ENCODE measurements at regions not wholly inside any gene's neighbourhood (a gene's known extent, or its start where the extent isn't known, plus 50 kb on each side); places are given as distances from the start of the nearest gene placed in this dataset.

- Mint-ChIP-seq H3K4me1 (ENCODE audit: unreplicated experiment) (no peaks in the 10 kb centered on the region), H3K9me3 (ENCODE audit: unreplicated experiment) (no peaks in the 10 kb centered on the region), H3K36me3 (ENCODE audit: unreplicated experiment) (no peaks in the 10 kb centered on the region), H3K4me3 (ENCODE audit: unreplicated experiment) (no peak overlapping the region), H3K27me3 (ENCODE audit: unreplicated experiment) (no peaks in the 10 kb centered on the region), H3K27ac (ENCODE audit: unreplicated experiment) (no peak overlapping the region)
- DNase-seq (ENCODE audit: extremely low spot score, unreplicated experiment) = no peak
- no peak for TF ChIP-seq CTCF (IDR thresholded peaks at IDR 0.05)
Observed at GRCh38 chr6:1238040-1238439, 73.9 kb upstream of the FOXQ1 start.

GRCh38 chr6:1237636-1238035 lies 74.3 kb upstream of the FOXQ1 start:
- Mint-ChIP-seq H3K9me3 (ENCODE audit: unreplicated experiment) (no peaks in the 10 kb centered on the region), H3K27ac (ENCODE audit: unreplicated experiment) (no peak overlapping the region), H3K27me3 (ENCODE audit: unreplicated experiment) (no peaks in the 10 kb centered on the region), H3K4me1 (ENCODE audit: unreplicated experiment) (no peaks in the 10 kb centered on the region), H3K4me3 (ENCODE audit: unreplicated experiment) (no peak overlapping the region), H3K36me3 (ENCODE audit: unreplicated experiment) (no peaks in the 10 kb centered on the region)
- no peak for DNase-seq (ENCODE audit: extremely low spot score, unreplicated experiment)
- TF ChIP-seq CTCF (IDR thresholded peaks at IDR 0.05) = no peak

- H3K27me3 Mint-ChIP-seq (ENCODE audit: unreplicated experiment) = no peaks in the 10 kb centered on the region
Observed at GRCh38 chr6:1235825-1236224, 76.1 kb upstream of the FOXQ1 start.

GRCh38 chr6:1233924-1234323 lies 78.0 kb upstream of the FOXQ1 start:
- no peak for TF ChIP-seq CTCF (IDR thresholded peaks at IDR 0.05)
- no peak overlapping the region for H3K27ac Mint-ChIP-seq (ENCODE audit: unreplicated experiment)
- no peak for DNase-seq (ENCODE audit: extremely low spot score, unreplicated experiment)
- H3K27me3 Mint-ChIP-seq (ENCODE audit: unreplicated experiment) = peaks cover under 1% of the 10 kb centered on the region
- H3K4me1 Mint-ChIP-seq (ENCODE audit: unreplicated experiment) = no peaks in the 10 kb centered on the region
- no peaks in the 10 kb centered on the region for H3K9me3 Mint-ChIP-seq (ENCODE audit: unreplicated experiment)
- H3K36me3 Mint-ChIP-seq (ENCODE audit: unreplicated experiment) = no peaks in the 10 kb centered on the region
- no peak overlapping the region for H3K4me3 Mint-ChIP-seq (ENCODE audit: unreplicated experiment)

More at GRCh38 chr6:1235825-1236224, 76.1 kb upstream of the FOXQ1 start:
- Mint-ChIP-seq H3K4me1 (ENCODE audit: unreplicated experiment) (no peaks in the 10 kb centered on the region), H3K27ac (ENCODE audit: unreplicated experiment) (no peak overlapping the region), H3K36me3 (ENCODE audit: unreplicated experiment) (no peaks in the 10 kb centered on the region), H3K9me3 (ENCODE audit: unreplicated experiment) (no peaks in the 10 kb centered on the region), H3K4me3 (ENCODE audit: unreplicated experiment) (no peak overlapping the region)
- DNase-seq (ENCODE audit: extremely low spot score, unreplicated experiment) = no peak
- TF ChIP-seq CTCF (IDR thresholded peaks at IDR 0.05) = no peak

GRCh38 chr6:1232578-1232977 lies 79.3 kb upstream of the FOXQ1 start:
- TF ChIP-seq CTCF (IDR thresholded peaks at IDR 0.05) = no peak
- H3K9me3 Mint-ChIP-seq (ENCODE audit: unreplicated experiment) = no peaks in the 10 kb centered on the region
- H3K4me3 Mint-ChIP-seq (ENCODE audit: unreplicated experiment) = no peak overlapping the region
- no peaks in the 10 kb centered on the region for H3K4me1 Mint-ChIP-seq (ENCODE audit: unreplicated experiment)
- no peak overlapping the region for H3K27ac Mint-ChIP-seq (ENCODE audit: unreplicated experiment)
- DNase-seq (ENCODE audit: extremely low spot score, unreplicated experiment) = no peak
- H3K27me3 Mint-ChIP-seq (ENCODE audit: unreplicated experiment) = peaks cover 2% of the 10 kb centered on the region
- H3K36me3 Mint-ChIP-seq (ENCODE audit: unreplicated experiment) = no peaks in the 10 kb centered on the region

Measured in osteocyte (in vitro differentiated cells).